OCI-LY3 (cell line): ENCODE measurements at regions not wholly inside any gene's neighbourhood (a gene's known extent, or its start where the extent isn't known, plus 50 kb on each side); places are given as distances from the start of the nearest gene placed in this dataset.

Experiments used
- CTCF ChIP-seq: fragments of 200-600, 300-600 bp; sonication (generic); IDR thresholded peaks from 2 replicates; pipeline ENCODE4 v1.5.1; 2014; ENCODE audit warnings: antibody characterized with exemption, low read length, low read depth
- EZH2phosphoT487 ChIP-seq: fragments of 200-600 bp; shearing (Covaris generic); IDR thresholded peaks from 2 replicates; pipeline ENCODE4 v1.6.1; 2018; ENCODE audit warnings: antibody characterized with exemption, mixed run types, low read depth

DNA sequence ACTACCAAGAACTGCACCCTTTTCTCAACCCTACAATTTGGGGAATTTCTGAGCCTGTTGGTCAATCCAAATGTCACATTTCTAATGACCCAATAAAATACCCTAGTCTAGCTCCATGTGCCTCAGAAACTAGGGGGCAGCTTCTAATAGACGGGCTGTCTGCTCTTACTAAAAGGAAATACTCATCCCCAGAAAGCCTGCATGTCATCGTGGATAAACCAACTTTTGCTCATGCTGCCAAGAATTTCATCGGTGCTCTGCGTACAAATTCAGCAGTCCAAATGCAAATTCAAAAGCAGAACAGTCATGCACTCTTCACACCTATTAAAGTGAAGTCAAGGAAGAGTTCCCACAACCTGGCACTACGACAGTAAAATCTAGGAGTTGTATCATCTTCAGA is 377.3 kb downstream of the LNPK start:
- TF ChIP-seq CTCF (no peak), EZH2phosphoT487 (no peak)
